Motor neuron (in vitro differentiated cells): ENCODE measurements at regions not wholly inside any gene's neighbourhood (a gene's known extent, or its start where the extent isn't known, plus 50 kb on each side); places are given as distances from the start of the nearest gene placed in this dataset.

Source experiments
- ATAC-seq, 8 experiments: fragments of 200-7000 bp; cut with Tn5 transposase; replicated peaks in 6 of 8; 2 replicates each; pipeline ENCODE4 v1.8.0; 2021; ENCODE audit warnings: mild to moderate bottlenecking in 8 of 8, moderate library complexity in 8 of 8
- H3K27ac ChIP-seq, 2 donors: fragments of 250-450 bp; sonication (Bioruptor Pico); 2 replicates each; pipeline ENCODE4 v1.9.0; 2021; ENCODE audit warnings: antibody characterized with exemption in 2 of 2, mild to moderate bottlenecking in 2 of 2, moderate library complexity in 1 of 2
- H3K4me1 ChIP-seq, 2 donors: fragments of 250-450 bp; sonication (Bioruptor Pico); replicated peaks in 1 of 2; 2 replicates each; pipeline ENCODE4 v1.6.1; 2021; ENCODE audit warnings: antibody characterized with exemption in 2 of 2, mild to moderate bottlenecking in 2 of 2, moderate library complexity in 1 of 2
- H3K4me3 ChIP-seq, 5 donors: fragments of 250-450 bp; sonication (Bioruptor Pico); 2 replicates each; pipeline ENCODE4 v1.9.0; 2021; ENCODE audit warnings: antibody characterized with exemption in 5 of 5, mild to moderate bottlenecking in 5 of 5, moderate library complexity in 4 of 5
- WGBS, 10 experiments: fragments of 450-650 bp; shearing (Covaris generic); methylation state at CpG; one replicate each; pipeline ENCODE4 v1.0.0; 2022; 5-methylcytosine and 5-hydroxymethylcytosine counted together
- in situ Hi-C, 9 experiments: fragments of 400-800 bp; cut with MboI; loops; one replicate each; pipeline ENCODE4 v1.15.0; 2021; ENCODE audit warnings: low sequenced_read_pairs in 9 of 9, low pct_unique_long_range_greater_than_20kb in 2 of 9; ENCODE audit not compliant: unreplicated experiment in 9 of 9

DNA sequence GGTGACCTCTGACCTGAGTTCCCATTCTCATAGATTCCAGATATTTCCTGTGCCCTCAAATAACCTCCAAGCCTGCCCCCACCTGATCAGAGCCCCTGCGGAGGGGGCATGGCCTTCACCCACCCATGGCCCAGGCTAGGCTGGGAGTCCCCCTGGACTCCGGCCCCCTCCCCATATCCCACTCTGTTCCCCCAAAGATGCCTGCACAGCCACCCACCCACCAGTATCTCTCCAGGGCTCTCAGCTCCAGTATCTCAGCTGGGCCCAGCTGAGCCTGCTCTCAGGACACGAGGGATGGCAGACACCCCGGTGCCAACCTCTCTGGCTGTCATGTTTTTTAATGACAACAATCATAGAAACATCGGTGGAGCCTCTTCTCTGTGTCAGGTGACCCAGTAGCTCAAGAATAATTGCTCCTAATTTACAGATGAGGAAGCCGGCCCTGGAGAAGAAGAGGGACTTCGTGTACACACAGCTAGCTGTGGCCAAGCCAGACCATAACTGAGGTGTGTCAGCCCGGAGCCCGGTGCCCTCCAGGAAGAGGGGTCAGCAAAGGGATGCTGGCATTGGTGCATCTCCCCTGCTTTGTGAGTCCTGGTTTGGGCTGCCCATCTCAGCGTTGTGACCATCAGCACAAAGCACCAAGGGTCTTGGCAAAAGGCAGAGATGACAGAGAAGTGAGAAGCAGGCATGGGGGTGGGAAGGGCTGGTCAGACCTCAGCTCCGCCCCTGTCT, 84.4 kb downstream of the SDC1 start:
- H3K27ac ChIP-seq: no peak overlapping the region
- 92 to 100% (median 100%) methylated on average over 1 to 5 of the region's 11 CpGs; no CpG with 5 or more reads in 4 of the 10 experiments for WGBS, 10 experiments
- H3K4me3 ChIP-seq: no peak overlapping the region
- in situ Hi-C loops: no loop called here
- H3K4me1 ChIP-seq: peaks cover 23 to 27% of the 10 kb centered on the region in 2 donors
- ATAC-seq: no peak

DNA sequence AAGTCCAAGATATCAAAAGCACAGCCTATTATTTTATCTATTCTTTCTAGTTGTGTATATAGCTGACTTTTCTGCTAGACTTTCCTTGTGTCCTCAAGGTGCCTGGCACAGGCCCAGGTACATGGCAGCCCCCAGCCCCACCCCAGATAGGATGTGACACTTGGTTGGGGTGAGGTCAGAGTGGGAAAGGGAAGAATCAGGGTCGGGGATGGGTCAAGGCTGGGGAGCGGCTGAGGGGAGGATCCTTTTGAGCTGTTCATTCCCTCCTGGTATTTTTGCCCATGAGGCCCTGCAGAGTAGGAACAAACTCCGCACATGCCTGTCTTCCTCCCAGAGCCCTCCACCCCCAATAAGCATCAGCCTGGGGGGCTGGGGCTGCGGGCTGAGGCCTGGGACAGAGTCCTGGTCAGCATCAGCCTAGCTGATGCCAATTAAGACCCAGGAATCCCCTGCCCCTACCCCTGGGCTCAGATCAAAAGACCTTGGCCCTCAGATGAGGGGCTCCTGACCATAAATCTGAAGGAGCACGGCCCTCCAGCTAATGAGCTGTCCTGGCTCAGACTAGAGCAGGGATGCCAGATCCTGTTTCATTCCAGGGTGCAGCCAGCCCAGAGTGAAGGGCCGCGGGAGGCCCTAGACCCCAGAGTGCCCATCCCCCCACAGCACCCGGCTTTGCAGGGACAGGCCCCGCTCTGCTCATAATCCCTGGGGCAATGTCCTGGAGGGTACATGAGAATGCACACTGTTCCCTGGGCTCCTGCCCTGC, 85.3 kb downstream of the SDC1 start:
- H3K4me3 ChIP-seq: no peak overlapping the region
- 67 to 83% (median 69%) methylated on average over 1 to 3 of the region's 9 CpGs; no CpG with 5 or more reads in 6 of the 10 experiments for WGBS, 10 experiments
- ATAC-seq: peak in 2 of 8 experiments; percentile 4 to 22
- in situ Hi-C loops: no loop called here
- peaks cover 23 to 27% of the 10 kb centered on the region in 2 donors for H3K4me1 ChIP-seq
- no peak overlapping the region for H3K27ac ChIP-seq

DNA sequence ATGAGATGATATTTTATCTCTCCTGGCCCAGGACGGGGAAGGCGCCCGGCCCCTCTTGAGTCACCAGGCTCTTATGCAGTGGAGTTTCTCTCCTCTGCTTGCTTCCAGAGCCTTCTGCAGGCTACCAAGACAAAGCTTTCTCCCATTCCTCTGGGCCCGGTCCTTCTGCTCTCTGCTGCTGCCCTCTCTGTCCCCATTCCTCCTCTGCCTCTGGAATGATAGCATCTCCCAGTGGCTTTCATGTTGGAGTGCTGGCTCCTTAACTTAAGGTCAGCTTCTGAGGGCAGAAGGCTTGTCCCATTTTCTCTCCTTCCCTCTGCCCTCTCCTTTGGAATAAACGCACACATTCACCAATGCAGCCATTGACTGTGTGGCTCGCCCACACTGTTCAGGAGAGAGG, 86.2 kb downstream of the SDC1 start:
- in situ Hi-C loops: no loop called here
- no peak overlapping the region for H3K27ac ChIP-seq
- peak in 2 of 8 experiments; percentile 20 to 22 for ATAC-seq
- 0 to 100% (median 71%) methylated on average over 1 to 6 of the region's 6 CpGs for WGBS, 10 experiments
- peaks cover 23 to 27% of the 10 kb centered on the region in 2 donors for H3K4me1 ChIP-seq
- no peak overlapping the region for H3K4me3 ChIP-seq

DNA sequence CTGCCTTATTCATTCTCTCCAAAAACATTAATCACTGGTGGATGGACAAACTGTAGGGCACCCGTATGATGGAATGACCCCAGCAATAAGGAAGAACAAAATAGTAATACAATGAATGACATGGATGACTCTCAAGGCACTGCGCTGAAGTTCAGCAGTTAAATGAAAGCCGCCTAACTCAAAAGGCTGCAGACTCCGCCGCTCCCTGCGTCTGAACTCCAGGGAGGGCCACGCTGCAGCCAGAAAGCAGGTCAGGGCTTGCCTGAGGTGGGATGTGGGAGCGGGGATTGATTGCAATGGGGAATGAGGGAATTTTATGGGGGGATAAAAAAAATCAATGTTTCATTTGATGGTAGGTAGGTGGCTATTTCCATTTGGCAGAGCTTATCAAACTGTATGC, 86.5 kb upstream of the LAPTM4A start:
- 49 to 100% (median 85%) methylated on average over 1 to 5 of the region's 8 CpGs; no CpG with 5 or more reads in 2 of the 10 experiments for WGBS, 10 experiments
- Histone ChIP-seq H3K4me1 (peaks cover 23 to 27% of the 10 kb centered on the region in 2 donors), H3K4me3 (no peak overlapping the region), H3K27ac (no peak overlapping the region)
- in situ Hi-C loops: no loop called here
- ATAC-seq: no peak

DNA sequence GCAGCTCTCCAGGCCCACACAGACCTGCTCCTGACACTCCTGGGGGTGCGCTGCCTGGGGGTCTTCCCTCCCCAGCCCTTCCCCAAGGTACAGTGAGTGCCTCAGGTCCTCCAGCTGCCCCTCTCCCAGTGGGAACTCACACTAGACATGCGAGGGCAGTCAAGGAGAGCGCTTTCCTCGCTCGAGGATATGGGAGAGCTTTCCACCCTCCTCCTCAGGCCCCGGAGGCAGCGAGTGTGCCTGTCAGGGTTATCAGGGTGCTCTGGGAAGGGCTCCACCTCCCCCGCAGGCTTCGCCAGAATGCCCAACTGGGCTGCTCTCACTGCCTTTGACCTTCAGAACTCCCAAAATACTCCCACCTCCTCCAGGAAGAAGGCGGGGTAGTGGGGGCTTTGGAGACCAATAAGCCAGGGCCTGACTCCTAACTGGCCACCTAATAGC, 85.7 kb upstream of the LAPTM4A start:
- WGBS, 10 experiments: 58 to 100% (median 87%) methylated on average over 1 to 4 of the region's 10 CpGs; no CpG with 5 or more reads in 7 of the 10 experiments
- Histone ChIP-seq H3K4me1 (peaks cover 23 to 27% of the 10 kb centered on the region in 2 donors), H3K4me3 (no peak overlapping the region), H3K27ac (no peak overlapping the region)
- in situ Hi-C loops: no loop called here
- no peak for ATAC-seq

DNA sequence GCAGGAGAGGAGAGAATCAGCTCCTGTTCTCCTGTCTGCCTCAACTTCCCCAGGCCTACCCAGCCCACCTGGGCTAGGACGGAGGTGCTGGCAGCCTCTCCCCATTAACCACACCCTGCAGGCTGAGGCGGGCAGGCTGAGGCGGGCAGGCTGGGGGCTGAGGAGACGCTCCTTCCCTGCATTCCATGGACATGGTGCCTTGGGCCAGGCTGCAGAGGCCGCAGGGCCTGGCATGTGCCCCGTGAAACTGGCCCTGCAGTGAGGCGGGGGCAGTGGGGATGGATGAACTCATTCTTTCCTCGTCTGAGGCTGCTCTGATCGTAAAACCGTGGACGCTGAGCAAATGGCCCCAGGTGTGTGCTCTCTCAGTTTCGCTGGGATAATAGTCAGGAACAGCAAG, 84.7 kb upstream of the LAPTM4A start:
- WGBS, 10 experiments: 33 to 100% (median 93%) methylated on average over 2 to 8 of the region's 12 CpGs; no CpG with 5 or more reads in 5 of the 10 experiments
- in situ Hi-C loops: no loop called here
- no peak overlapping the region for H3K4me3 ChIP-seq
- no peak overlapping the region for H3K27ac ChIP-seq
- no peak for ATAC-seq
- H3K4me1 ChIP-seq: peaks cover 23 to 24% of the 10 kb centered on the region in 2 donors

DNA sequence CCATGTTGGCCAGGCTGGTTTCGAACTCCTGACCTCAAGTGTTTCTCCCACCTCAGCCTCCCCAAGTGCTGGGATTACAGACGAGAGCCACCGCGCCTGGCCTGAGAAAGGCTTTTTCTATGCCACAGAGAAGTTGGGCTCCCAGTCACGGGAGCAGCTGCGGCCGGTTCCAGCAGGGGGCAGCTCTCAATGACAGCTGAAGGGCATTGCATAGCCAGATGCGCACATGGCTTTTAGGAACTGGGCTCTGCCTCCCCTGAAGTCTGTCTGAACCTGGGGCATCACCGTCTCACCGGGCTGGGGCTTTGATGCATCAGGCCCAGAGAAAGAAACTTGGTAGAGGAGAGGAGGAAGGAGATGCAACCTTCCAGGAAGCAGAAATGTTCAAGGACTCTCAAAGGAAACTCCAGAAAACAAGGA, 84.2 kb upstream of the LAPTM4A start:
- in situ Hi-C loops: no loop called here

DNA sequence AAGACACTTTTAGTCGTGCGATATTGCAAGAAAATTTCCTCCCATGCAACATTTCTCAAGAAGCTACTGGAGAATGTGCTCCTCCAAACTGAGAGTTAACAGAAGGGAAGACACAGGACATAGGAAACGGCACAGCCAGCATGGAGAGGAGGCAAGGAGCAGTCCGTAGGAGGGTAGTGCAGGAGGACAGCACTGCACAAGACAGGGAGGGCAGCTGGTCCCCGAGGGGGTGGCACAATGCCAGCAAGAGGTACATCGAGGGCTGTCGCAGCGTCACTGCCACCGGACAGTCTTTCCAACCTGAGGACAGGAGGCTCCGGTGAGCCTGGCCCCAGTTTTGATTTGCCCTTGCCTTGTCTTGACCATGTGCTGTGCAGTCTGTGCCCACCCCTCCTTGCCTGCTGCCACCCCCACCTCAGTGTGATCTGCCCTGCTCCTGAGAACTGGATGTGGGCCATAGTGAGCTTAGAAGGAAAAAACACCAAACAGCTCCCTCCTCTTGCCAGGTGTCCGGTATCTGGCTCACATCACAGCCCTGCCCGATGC, 81.6 kb upstream of the LAPTM4A start:
- H3K4me1 ChIP-seq: peaks cover 5 to 6% of the 10 kb centered on the region in 2 donors
- WGBS, 10 experiments: 28 to 90% (median 74%) methylated on average over 1 to 10 of the region's 12 CpGs; no CpG with 5 or more reads in 3 of the 10 experiments
- H3K4me3 ChIP-seq: no peak overlapping the region
- in situ Hi-C loops: no loop called here
- no peak for ATAC-seq
- no peak overlapping the region for H3K27ac ChIP-seq

More for the DNA sequence above, 84.2 kb upstream of the LAPTM4A start:
- Histone ChIP-seq H3K27ac (no peak overlapping the region), H3K4me3 (no peak overlapping the region), H3K4me1 (peaks cover 23 to 24% of the 10 kb centered on the region in 2 donors)
- 0 to 80% (median 20%) methylated on average over 1 to 9 of the region's 10 CpGs; no CpG with 5 or more reads in 3 of the 10 experiments for WGBS, 10 experiments
- peak; percentile 50 to 89 (median 84) for ATAC-seq

DNA sequence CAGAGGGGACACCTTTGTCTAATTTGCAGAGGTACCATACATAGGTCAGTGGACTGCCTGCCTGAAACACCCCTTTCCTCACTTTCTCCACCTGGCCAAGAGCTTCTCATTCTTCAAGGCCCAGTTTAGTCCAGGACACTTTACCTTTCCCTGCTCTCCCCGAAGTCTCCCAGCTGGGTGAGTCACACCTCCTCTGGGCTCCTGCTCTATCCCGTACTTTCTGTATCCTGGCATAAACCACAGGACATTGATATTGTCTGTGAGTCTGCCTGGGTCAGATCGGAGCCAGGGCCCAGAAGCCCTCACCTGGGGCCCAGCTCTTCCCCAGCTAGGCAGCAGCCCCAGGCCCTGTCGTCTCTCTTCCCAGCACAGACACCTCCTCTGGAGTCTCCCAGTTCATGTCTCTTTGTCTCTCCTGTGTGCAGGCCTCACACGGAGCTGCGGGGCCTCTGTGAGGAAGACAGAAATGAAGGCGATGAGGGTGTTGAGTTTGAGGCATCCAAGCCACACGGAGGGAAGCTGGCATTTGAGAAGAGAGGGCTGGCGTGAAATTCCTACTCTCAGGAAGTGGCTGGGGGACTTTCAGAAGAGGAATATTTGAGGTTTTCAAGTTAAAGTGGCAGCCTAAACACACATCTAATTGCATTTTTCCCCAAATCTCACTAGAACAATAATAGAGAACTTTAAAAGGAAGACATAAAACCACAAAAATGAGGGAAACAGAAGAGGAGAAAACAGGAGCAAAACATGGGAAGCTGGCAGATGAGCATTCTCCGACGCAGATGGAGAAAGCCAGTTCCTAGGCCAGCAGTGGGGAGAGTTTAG, 79.6 kb upstream of the LAPTM4A start:
- WGBS, 10 experiments: 40 to 93% (median 71%) methylated on average over 1 to 8 of the region's 11 CpGs; no CpG with 5 or more reads in 1 of the 10 experiments
- in situ Hi-C loops: no loop called here
- no peaks in the 10 kb centered on the region for H3K4me1 ChIP-seq
- no peak overlapping the region for H3K27ac ChIP-seq
- ATAC-seq: no peak
- H3K4me3 ChIP-seq: no peak overlapping the region

DNA sequence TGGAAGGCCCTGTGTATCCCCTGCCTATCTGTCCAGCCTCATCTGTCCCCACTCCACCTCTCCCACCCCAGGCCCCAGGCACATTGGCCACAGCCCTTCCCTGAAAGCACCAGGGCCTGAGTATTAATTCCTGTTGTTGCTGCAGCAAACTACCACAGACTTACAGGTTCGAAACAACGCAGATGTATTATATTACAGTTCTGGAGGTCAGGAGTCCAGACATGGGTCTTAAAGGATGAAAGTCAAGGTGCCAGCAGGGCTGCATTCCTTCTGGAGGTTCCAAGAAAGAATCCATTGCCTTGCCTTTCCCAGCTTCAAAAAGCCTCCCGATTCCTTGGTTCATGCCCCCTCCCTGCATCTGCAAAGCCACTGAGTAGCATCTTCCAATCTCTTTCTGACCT, 78.7 kb upstream of the LAPTM4A start:
- Histone ChIP-seq H3K27ac (no peak overlapping the region), H3K4me3 (no peak overlapping the region), H3K4me1 (no peaks in the 10 kb centered on the region)
- in situ Hi-C loops: no loop called here
- WGBS, 10 experiments: 60 to 100% (median 100%) methylated on average over 1 to 2 of the region's 3 CpGs; no CpG with 5 or more reads in 5 of the 10 experiments
- ATAC-seq: no peak

DNA sequence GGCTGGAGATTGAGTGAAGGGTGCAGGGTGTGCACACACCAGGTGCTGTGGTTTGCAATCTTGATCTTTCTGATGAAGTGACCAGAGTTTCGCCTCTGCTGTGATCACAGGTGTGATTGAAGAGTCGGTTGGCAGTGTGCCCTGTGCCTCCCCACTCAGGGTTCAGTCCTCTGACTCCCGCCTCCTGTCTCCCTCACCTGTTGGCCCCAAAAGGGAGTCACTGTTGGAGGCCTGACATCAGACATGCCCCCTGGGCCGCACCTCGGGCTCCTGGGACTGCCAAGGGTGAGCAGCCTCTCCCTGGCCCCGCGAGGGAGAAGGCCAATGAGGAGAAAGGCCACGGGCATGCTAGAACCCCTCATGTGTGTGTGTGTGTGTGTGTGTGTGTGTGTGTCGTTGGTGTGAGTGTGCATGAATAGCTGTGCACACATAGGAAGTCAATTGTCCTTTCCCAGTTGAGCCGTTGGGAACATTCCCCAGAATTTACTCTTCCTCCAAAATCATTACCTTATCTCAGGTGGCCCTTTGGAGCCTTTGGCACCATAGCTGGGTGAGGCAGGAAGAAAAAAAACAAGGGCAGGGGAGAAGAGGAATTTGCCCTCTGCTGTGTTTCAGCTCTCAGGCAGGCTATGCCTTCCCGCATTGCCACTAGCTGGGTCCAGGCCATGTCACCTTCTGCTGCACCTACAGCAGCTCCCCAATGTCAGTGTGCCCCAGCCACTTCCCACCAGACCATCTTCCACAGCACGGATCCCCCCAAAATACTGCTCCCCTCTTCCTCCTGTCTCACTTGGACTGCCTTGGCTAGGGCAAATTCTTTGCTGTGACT, 78.1 kb upstream of the LAPTM4A start:
- Histone ChIP-seq H3K4me1 (no peaks in the 10 kb centered on the region), H3K4me3 (no peak overlapping the region), H3K27ac (no peak overlapping the region)
- in situ Hi-C loops: no loop called here
- 50 to 94% (median 83%) methylated on average over 1 to 4 of the region's 12 CpGs; no CpG with 5 or more reads in 4 of the 10 experiments for WGBS, 10 experiments
- no peak for ATAC-seq
